ENCODE measurements at regions not wholly inside any gene's neighbourhood (a gene's known extent, or its start where the extent isn't known, plus 50 kb on each side); places are given as distances from the start of the nearest gene placed in this dataset.

GRCh38 chr12:73984552-73984951 is 553.1 kb upstream of the ATXN7L3B start:
- H3F3A ChIP-seq (ENCODE audit: low read depth): no peaks in the 10 kb centered on the region
- H3K79me2 ChIP-seq (ENCODE audit: insufficient read depth, low read length): no peaks in the 10 kb centered on the region
- H3K36me3 ChIP-seq (ENCODE audit: insufficient read depth, low read length): no peaks in the 10 kb centered on the region
- no peak overlapping the region for H3K9ac ChIP-seq (ENCODE audit: low read depth, low read length, poor library complexity, severe bottlenecking)
- H3K9me3 ChIP-seq (ENCODE audit: insufficient read depth, low read depth, low read length): no peaks in the 10 kb centered on the region
- H3K4me2 ChIP-seq (ENCODE audit: low read depth, low read length, poor library complexity, severe bottlenecking): no peak overlapping the region
- no peaks in the 10 kb centered on the region for H3K27me3 ChIP-seq (ENCODE audit: insufficient read depth, low read length, poor library complexity, severe bottlenecking)
- no peak for TF ChIP-seq EZH2phosphoT487 (IDR thresholded peaks at IDR 0.05; ENCODE audit: borderline replicate concordance)
- no peak for TF ChIP-seq CTCF (conservative IDR thresholded peaks at IDR 0.05; ENCODE audit: low read length)
- H2AFZ ChIP-seq (ENCODE audit: low read length): no peak overlapping the region
- no peaks in the 10 kb centered on the region for H3K4me1 ChIP-seq (ENCODE audit: insufficient read depth, low read length, poor library complexity, severe bottlenecking)
- H3K9me2 ChIP-seq (replicated peaks; ENCODE audit: low read depth, low read length): no peaks in the 10 kb centered on the region
- no peaks in the 10 kb centered on the region for H4K20me1 ChIP-seq (ENCODE audit: insufficient read depth, low read length, poor library complexity, severe bottlenecking)
- H3K4me3 ChIP-seq (ENCODE audit: low read length, poor library complexity, severe bottlenecking): no peak overlapping the region

- Histone ChIP-seq H3K4me1 (ENCODE audit: insufficient read depth, low read length, poor library complexity, severe bottlenecking) (no peaks in the 10 kb centered on the region), H3K9me3 (ENCODE audit: insufficient read depth, low read depth, low read length) (no peaks in the 10 kb centered on the region), H3K4me3 (ENCODE audit: low read length, poor library complexity, severe bottlenecking) (no peak overlapping the region), H2AFZ (ENCODE audit: low read length) (no peak overlapping the region), H3K36me3 (ENCODE audit: insufficient read depth, low read length) (no peaks in the 10 kb centered on the region), H3K9ac (ENCODE audit: low read depth, low read length, poor library complexity, severe bottlenecking) (no peak overlapping the region), H3K4me2 (ENCODE audit: low read depth, low read length, poor library complexity, severe bottlenecking) (no peak overlapping the region), H3K27me3 (ENCODE audit: insufficient read depth, low read length, poor library complexity, severe bottlenecking) (no peaks in the 10 kb centered on the region), H4K20me1 (ENCODE audit: insufficient read depth, low read length, poor library complexity, severe bottlenecking) (no peaks in the 10 kb centered on the region), H3K9me2 (replicated peaks; ENCODE audit: low read depth, low read length) (no peaks in the 10 kb centered on the region), H3F3A (ENCODE audit: low read depth) (no peaks in the 10 kb centered on the region), H3K79me2 (ENCODE audit: insufficient read depth, low read length) (no peaks in the 10 kb centered on the region)
- no peak for TF ChIP-seq EZH2phosphoT487 (IDR thresholded peaks at IDR 0.05; ENCODE audit: borderline replicate concordance)
- TF ChIP-seq CTCF (conservative IDR thresholded peaks at IDR 0.05; ENCODE audit: low read length): no peak
These were observed 546.5 kb upstream of the ATXN7L3B start for GRCh38 chr12:73991138-73991537.

- no peaks in the 10 kb centered on the region for H4K20me1 ChIP-seq (ENCODE audit: insufficient read depth, low read length, poor library complexity, severe bottlenecking)
- no peaks in the 10 kb centered on the region for H3K27me3 ChIP-seq (ENCODE audit: insufficient read depth, low read length, poor library complexity, severe bottlenecking)
- no peaks in the 10 kb centered on the region for H3F3A ChIP-seq (ENCODE audit: low read depth)
- H3K4me3 ChIP-seq (ENCODE audit: low read length, poor library complexity, severe bottlenecking): no peak overlapping the region
- no peak overlapping the region for H2AFZ ChIP-seq (ENCODE audit: low read length)
- H3K9me2 ChIP-seq (replicated peaks; ENCODE audit: low read depth, low read length): no peaks in the 10 kb centered on the region
- H3K4me1 ChIP-seq (ENCODE audit: insufficient read depth, low read length, poor library complexity, severe bottlenecking): no peaks in the 10 kb centered on the region
- no peaks in the 10 kb centered on the region for H3K9me3 ChIP-seq (ENCODE audit: insufficient read depth, low read depth, low read length)
- H3K4me2 ChIP-seq (ENCODE audit: low read depth, low read length, poor library complexity, severe bottlenecking): no peak overlapping the region
- H3K79me2 ChIP-seq (ENCODE audit: insufficient read depth, low read length): no peaks in the 10 kb centered on the region
- TF ChIP-seq EZH2phosphoT487 (IDR thresholded peaks at IDR 0.05; ENCODE audit: borderline replicate concordance) (no peak), CTCF (conservative IDR thresholded peaks at IDR 0.05; ENCODE audit: low read length) (no peak)
- H3K36me3 ChIP-seq (ENCODE audit: insufficient read depth, low read length): no peaks in the 10 kb centered on the region
- no peak overlapping the region for H3K9ac ChIP-seq (ENCODE audit: low read depth, low read length, poor library complexity, severe bottlenecking)
These were observed 538.7 kb upstream of the ATXN7L3B start for GRCh38 chr12:73998894-73999293.

Data from Loucy (cell line).